ENCODE measurements at regions not wholly inside any gene's neighbourhood (a gene's known extent, or its start where the extent isn't known, plus 50 kb on each side); places are given as distances from the start of the nearest gene placed in this dataset.

DNA sequence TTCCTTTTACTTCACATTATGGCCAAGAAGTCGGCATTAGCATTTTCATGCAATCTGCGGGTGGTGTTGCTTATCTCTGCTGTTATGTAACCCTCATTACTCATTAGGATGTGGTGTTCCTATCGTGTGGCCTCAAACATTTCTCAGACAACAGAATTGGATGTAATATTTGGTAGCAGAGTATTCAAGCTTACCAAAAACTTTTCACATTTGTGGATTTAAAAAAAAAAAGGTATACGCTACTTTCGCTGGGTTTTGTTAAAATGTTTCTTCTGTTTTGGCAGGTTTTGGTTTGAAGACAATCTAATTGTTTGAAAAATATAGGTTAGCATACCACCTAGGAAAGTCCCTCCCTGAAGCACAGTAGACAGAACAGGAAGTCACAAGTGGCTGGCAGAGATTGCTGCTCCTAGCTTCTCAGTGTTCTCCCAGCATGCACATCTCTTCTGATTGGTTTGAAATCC lies 128.8 kb downstream of the GATA3 start:
- H2AFZ ChIP-seq (ENCODE audit: low read depth, low read length, poor library complexity, severe bottlenecking), result no peak overlapping the region
- intact Hi-C loops (cut with micrococcal nuclease), result no loop called here
- H3K4me1 ChIP-seq (ENCODE audit: control insufficient read depth in 1 of 2, insufficient read depth in 2 of 2, low read length in 2 of 2), result no peaks in the 10 kb centered on the region
- H3K4me3 ChIP-seq (replicated peaks in 1 of 2; ENCODE audit: low read depth in 1 of 2, low read length in 2 of 2), result no peak overlapping the region
- ATAC-seq (no peak), DNase-seq (ENCODE audit: low read depth, low spot score) (no peak)
- no peaks in the 10 kb centered on the region for H3K79me2 ChIP-seq (ENCODE audit: insufficient read depth, low read length)
- H3K27me3 ChIP-seq (ENCODE audit: insufficient read depth, low read length), result peaks cover 5% of the 10 kb centered on the region
- H3K4me2 ChIP-seq (ENCODE audit: low read length), result no peak overlapping the region
- TF ChIP-seq POLR2A (IDR thresholded peaks at IDR 0.05; ENCODE audit: borderline replicate concordance, extremely low read depth, insufficient read depth, insufficient read length) (no peak), ZNF274 (IDR thresholded peaks at IDR 0.05; ENCODE audit: low read depth, low read length) (no peak), SRF (IDR thresholded peaks at IDR 0.05; ENCODE audit: low read depth) (no peak), CBX3 (IDR thresholded peaks at IDR 0.05; ENCODE audit: low read depth) (no peak), EZH2phosphoT487 (IDR thresholded peaks at IDR 0.05; ENCODE audit: borderline replicate concordance) (no peak), CEBPB (IDR thresholded peaks at IDR 0.05; ENCODE audit: low read depth) (no peak), TCF7L2 (IDR thresholded peaks at IDR 0.05; ENCODE audit: borderline replicate concordance, extremely low read depth, insufficient read depth, insufficient read length) (no peak), MAX (IDR thresholded peaks at IDR 0.05) (no peak), RAD21 (IDR thresholded peaks at IDR 0.05; ENCODE audit: low read depth) (no peak), JUND (IDR thresholded peaks at IDR 0.05) (no peak), YY1 (IDR thresholded peaks at IDR 0.05; ENCODE audit: extremely low read depth, insufficient replicate concordance, low read depth, low read length) (no peak), POLR2AphosphoS5 (IDR thresholded peaks at IDR 0.05; ENCODE audit: low read depth, low read length) (no peak), SP1 (IDR thresholded peaks at IDR 0.05; ENCODE audit: low read depth) (no peak), SIN3A (IDR thresholded peaks at IDR 0.05; ENCODE audit: low read depth) (no peak)
- TF ChIP-seq, protein P1, sequence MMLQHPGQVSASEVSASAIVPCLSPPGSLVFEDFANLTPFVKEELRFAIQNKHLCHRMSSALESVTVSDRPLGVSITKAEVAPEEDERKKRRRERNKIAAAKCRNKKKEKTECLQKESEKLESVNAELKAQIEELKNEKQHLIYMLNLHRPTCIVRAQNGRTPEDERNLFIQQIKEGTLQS (IDR thresholded peaks at IDR 0.05), result no peak
- TF ChIP-seq, protein P2, sequence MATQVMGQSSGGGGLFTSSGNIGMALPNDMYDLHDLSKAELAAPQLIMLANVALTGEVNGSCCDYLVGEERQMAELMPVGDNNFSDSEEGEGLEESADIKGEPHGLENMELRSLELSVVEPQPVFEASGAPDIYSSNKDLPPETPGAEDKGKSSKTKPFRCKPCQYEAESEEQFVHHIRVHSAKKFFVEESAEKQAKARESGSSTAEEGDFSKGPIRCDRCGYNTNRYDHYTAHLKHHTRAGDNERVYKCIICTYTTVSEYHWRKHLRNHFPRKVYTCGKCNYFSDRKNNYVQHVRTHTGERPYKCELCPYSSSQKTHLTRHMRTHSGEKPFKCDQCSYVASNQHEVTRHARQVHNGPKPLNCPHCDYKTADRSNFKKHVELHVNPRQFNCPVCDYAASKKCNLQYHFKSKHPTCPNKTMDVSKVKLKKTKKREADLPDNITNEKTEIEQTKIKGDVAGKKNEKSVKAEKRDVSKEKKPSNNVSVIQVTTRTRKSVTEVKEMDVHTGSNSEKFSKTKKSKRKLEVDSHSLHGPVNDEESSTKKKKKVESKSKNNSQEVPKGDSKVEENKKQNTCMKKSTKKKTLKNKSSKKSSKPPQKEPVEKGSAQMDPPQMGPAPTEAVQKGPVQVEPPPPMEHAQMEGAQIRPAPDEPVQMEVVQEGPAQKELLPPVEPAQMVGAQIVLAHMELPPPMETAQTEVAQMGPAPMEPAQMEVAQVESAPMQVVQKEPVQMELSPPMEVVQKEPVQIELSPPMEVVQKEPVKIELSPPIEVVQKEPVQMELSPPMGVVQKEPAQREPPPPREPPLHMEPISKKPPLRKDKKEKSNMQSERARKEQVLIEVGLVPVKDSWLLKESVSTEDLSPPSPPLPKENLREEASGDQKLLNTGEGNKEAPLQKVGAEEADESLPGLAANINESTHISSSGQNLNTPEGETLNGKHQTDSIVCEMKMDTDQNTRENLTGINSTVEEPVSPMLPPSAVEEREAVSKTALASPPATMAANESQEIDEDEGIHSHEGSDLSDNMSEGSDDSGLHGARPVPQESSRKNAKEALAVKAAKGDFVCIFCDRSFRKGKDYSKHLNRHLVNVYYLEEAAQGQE (IDR thresholded peaks at IDR 0.05; ENCODE audit: low read depth), result no peak
- H4K20me1 ChIP-seq (ENCODE audit: insufficient read depth), result no peaks in the 10 kb centered on the region
- no TSS peak for BruUV-seq (replicated peaks)
- CTCF ChIA-PET, result no interaction called here
- no peaks in the 10 kb centered on the region for H3K9me3 ChIP-seq (ENCODE audit: control insufficient read depth in 1 of 2, insufficient read depth in 1 of 2, low read depth in 1 of 2, low read length in 2 of 2)
- H3K36me3 ChIP-seq (ENCODE audit: control insufficient read depth in 1 of 2, insufficient read depth in 2 of 2, low read length in 2 of 2), result no peaks in the 10 kb centered on the region
- POLR2A ChIA-PET, result no interaction called here
- RAD21 ChIA-PET (ENCODE audit: low non-redundant PET in 1 of 2, low total read pairs in 2 of 2, uncharacterized antibody in 2 of 2, unreplicated experiment in 2 of 2), result no interaction called here
- no peak overlapping the region for H3K27ac ChIP-seq (ENCODE audit: low read depth, low read length)
- H3K9me2 ChIP-seq (ENCODE audit: insufficient read depth), result no peaks in the 10 kb centered on the region
- no peak overlapping the region for H3K9ac ChIP-seq (ENCODE audit: low read length)

All from HCT116 (cell line).